ENCODE measurements at regions not wholly inside any gene's neighbourhood (a gene's known extent, or its start where the extent isn't known, plus 50 kb on each side); places are given as distances from the start of the nearest gene placed in this dataset.

GRCh38 chr19:30090963-30091362, 148.9 kb downstream of the URI1 start:
- TF ChIP-seq CTCF (IDR thresholded peaks at IDR 0.05; ENCODE audit: low read depth, low read length): no peak
- H3K27ac ChIP-seq (ENCODE audit: low read depth, low read length): no peak overlapping the region
- POLR2A ChIA-PET: no interaction called here
- no peak for DNase-seq (ENCODE audit: low read depth, low spot score)
- no peak overlapping the region for H3K4me3 ChIP-seq (ENCODE audit: low read depth, low read length)
- CTCF ChIA-PET: no interaction called here
- H3K27me3 ChIP-seq (ENCODE audit: control insufficient read depth, insufficient read depth, low read length): no peaks in the 10 kb centered on the region
- peaks cover 28% of the 10 kb centered on the region for H3K9me3 ChIP-seq (ENCODE audit: control insufficient read depth, insufficient read depth, low read length)

- Histone ChIP-seq H3K9me3 (ENCODE audit: control insufficient read depth, insufficient read depth, low read length) (peaks cover 28% of the 10 kb centered on the region), H3K27ac (ENCODE audit: low read depth, low read length) (no peak overlapping the region), H3K27me3 (ENCODE audit: control insufficient read depth, insufficient read depth, low read length) (no peaks in the 10 kb centered on the region), H3K4me3 (ENCODE audit: low read depth, low read length) (no peak overlapping the region)
- no peak for TF ChIP-seq CTCF (IDR thresholded peaks at IDR 0.05; ENCODE audit: low read depth, low read length)
- ChIA-PET CTCF (no interaction called here), POLR2A (no interaction called here)
- DNase-seq (ENCODE audit: low read depth, low spot score): no peak
Measured at GRCh38 chr19:30091456-30091855, 149.4 kb downstream of the URI1 start.

GRCh38 chr19:30091856-30092255, 149.8 kb downstream of the URI1 start:
- ChIA-PET CTCF (no interaction called here), POLR2A (no interaction called here)
- Histone ChIP-seq H3K27me3 (ENCODE audit: control insufficient read depth, insufficient read depth, low read length) (no peaks in the 10 kb centered on the region), H3K9me3 (ENCODE audit: control insufficient read depth, insufficient read depth, low read length) (peaks cover 29% of the 10 kb centered on the region), H3K27ac (ENCODE audit: low read depth, low read length) (no peak overlapping the region), H3K4me3 (ENCODE audit: low read depth, low read length) (no peak overlapping the region)
- TF ChIP-seq CTCF (IDR thresholded peaks at IDR 0.05; ENCODE audit: low read depth, low read length): no peak
- no peak for DNase-seq (ENCODE audit: low read depth, low spot score)

GRCh38 chr19:30092721-30093569, 150.9 kb downstream of the URI1 start:
- Histone ChIP-seq H3K27ac (ENCODE audit: low read depth, low read length) (no peak overlapping the region), H3K27me3 (ENCODE audit: control insufficient read depth, insufficient read depth, low read length) (no peaks in the 10 kb centered on the region), H3K9me3 (ENCODE audit: control insufficient read depth, insufficient read depth, low read length) (peaks cover 32% of the 10 kb centered on the region; the same call in 1 of the 2 replicates), H3K4me3 (ENCODE audit: low read depth, low read length) (no peak overlapping the region)
- ChIA-PET POLR2A (no interaction called here), CTCF (no interaction called here)
- TF ChIP-seq CTCF (IDR thresholded peaks at IDR 0.05; ENCODE audit: low read depth, low read length): no peak
- DNase-seq (ENCODE audit: low read depth, low spot score): no peak

GRCh38 chr19:30093966-30094755, 152.1 kb downstream of the URI1 start:
- Histone ChIP-seq H3K27me3 (ENCODE audit: control insufficient read depth, insufficient read depth, low read length) (no peaks in the 10 kb centered on the region), H3K9me3 (ENCODE audit: control insufficient read depth, insufficient read depth, low read length) (peaks cover 31% of the 10 kb centered on the region; the same call in 1 of the 2 replicates), H3K4me3 (ENCODE audit: low read depth, low read length) (no peak overlapping the region), H3K27ac (ENCODE audit: low read depth, low read length) (no peak overlapping the region)
- ChIA-PET POLR2A (no interaction called here), CTCF (no interaction called here)
- no peak for TF ChIP-seq CTCF (IDR thresholded peaks at IDR 0.05; ENCODE audit: low read depth, low read length)
- DNase-seq (ENCODE audit: low read depth, low spot score): no peak

All from AG04450 (cell line).